GM12878 (cell line): ENCODE measurements at regions not wholly inside any gene's neighbourhood (a gene's known extent, or its start where the extent isn't known, plus 50 kb on each side); places are given as distances from the start of the nearest gene placed in this dataset.

ENCODE experiments used
- ATAC-seq: fragments of 200-7000 bp; cut with Tn5 transposase; 3 replicates; pipeline ENCODE4 v1.9.1; 2020; ENCODE audit warnings: mild to moderate bottlenecking, moderate library complexity
- BruUV-seq: library from RNA; stranded (reverse); fragments of 400-500 nt; replicated peaks from 2 replicates; lab custom pipeline; 2021; lab: Mats Ljungman, UMichigan
- CTCF ChIA-PET: fragments of 300-600 bp; sonication (Branson Sonifier 250); formaldehyde crosslinking; extraction: SDS; loops from one replicate; lab custom pipeline; 2021; ENCODE audit warnings: inconsistent platforms; lab: Yijun Ruan, JAX
- POLR2A ChIA-PET: fragments of 350-600 bp; formaldehyde crosslinking; extraction: SDS; loops from one replicate; lab custom pipeline; 2021; ENCODE audit warnings: inconsistent platforms; lab: Charles Lee
- RAD21 ChIA-PET: fragments of 300-600 bp; sonication (Branson Sonifier 250); formaldehyde crosslinking; loops from one replicate; lab custom pipeline; 2023; ENCODE audit warnings: antibody characterized with exemption; ENCODE audit not compliant: unreplicated experiment; lab: Charles Lee
- SMC1A ChIA-PET: fragments of 300-600 bp; sonication (Branson Sonifier 250); formaldehyde crosslinking; loops from one replicate; lab custom pipeline; 2023; ENCODE audit not compliant: unreplicated experiment, uncharacterized antibody; lab: Charles Lee
- DNase-seq: peaks from one replicate; pipeline ENCODE4 v3.0.0-alpha.2; 2011; ENCODE audit warnings: low read depth, low spot score
- FAIRE-seq: peaks from 3 replicates; lab custom pipeline; 2011; peaks lifted over from hg19 to GRCh38; lab: Jason Lieb, UNC
- H2AFZ ChIP-seq: 2 replicates; pipeline ENCODE4 v1.6.0; 2011; ENCODE audit warnings: low read depth, low read length, control low read depth; ENCODE audit not compliant: control insufficient read depth
- H3K27ac ChIP-seq: 2 replicates; pipeline ENCODE4 v1.5.1; 2011; ENCODE audit warnings: control low read depth; ENCODE audit not compliant: control insufficient read depth, insufficient read depth
- H3K27me3 ChIP-seq, 2 experiments: replicated peaks in 1 of 2; 2 replicates each; pipeline versions ENCODE4 v1.6.0 to v1.6.1; 2011; ENCODE audit warnings: low read length in 1 of 2; ENCODE audit not compliant: control insufficient read depth in 2 of 2, insufficient read depth in 2 of 2
- H3K36me3 ChIP-seq, 2 experiments: 2 replicates each; pipeline ENCODE4 v1.5.1; 2011; ENCODE audit warnings: low read length in 1 of 2; ENCODE audit not compliant: control insufficient read depth in 2 of 2, insufficient read depth in 2 of 2
- H3K4me1 ChIP-seq: 2 replicates; pipeline ENCODE4 v1.6.1; 2011; ENCODE audit warnings: mild to moderate bottlenecking, low read length, moderate library complexity, mixed read lengths; ENCODE audit not compliant: control insufficient read depth, insufficient read depth
- H3K4me2 ChIP-seq: 2 replicates; pipeline ENCODE4 v1.6.0; 2011; ENCODE audit warnings: control low read depth; ENCODE audit not compliant: control insufficient read depth, insufficient read depth
- H3K4me3 ChIP-seq: fragments of 200-600 bp; sonication (generic); 2 replicates; pipeline ENCODE4 v1.5.1; 2016
- H3K79me2 ChIP-seq: 2 replicates; pipeline ENCODE4 v1.6.0; 2011; ENCODE audit warnings: low read length; ENCODE audit not compliant: control insufficient read depth, insufficient read depth
- H3K9ac ChIP-seq: 2 replicates; pipeline ENCODE4 v1.8.0; 2011; ENCODE audit warnings: low read length, control low read depth, mixed read lengths; ENCODE audit not compliant: control insufficient read depth, insufficient read depth
- H3K9me3 ChIP-seq: replicated peaks from 3 replicates; pipeline ENCODE4 v1.5.1; 2011; ENCODE audit warnings: mild to moderate bottlenecking, low read length; ENCODE audit not compliant: control insufficient read depth, insufficient read depth
- H4K20me1 ChIP-seq: 2 replicates; pipeline ENCODE4 v1.6.0; 2011; ENCODE audit not compliant: control insufficient read depth, insufficient read depth
- ATF2 ChIP-seq: IDR thresholded peaks from 2 replicates; pipeline ENCODE4 v1.6.1; 2012; ENCODE audit warnings: low read length, inconsistent platforms
- ATF3 ChIP-seq: IDR thresholded peaks from 2 replicates; pipeline ENCODE4 v1.6.1; 2011; ENCODE audit warnings: low read depth, mild to moderate bottlenecking, low read length, moderate library complexity, borderline replicate concordance; ENCODE audit errors: extremely low read depth
- CBX3 ChIP-seq: fragments of 200-600 bp; sonication (generic); IDR thresholded peaks from 2 replicates; pipeline ENCODE4 v1.6.1; 2016; ENCODE audit warnings: low read depth, borderline replicate concordance
- E2F8 ChIP-seq: fragments of 450-650 bp; IDR thresholded peaks from 2 replicates; pipeline ENCODE4 v1.6.1; 2018; ENCODE audit warnings: mild to moderate bottlenecking, low read depth, moderate library complexity; ENCODE audit not compliant: partially characterized antibody
- HDAC2 ChIP-seq: fragments of 200-600 bp; sonication (generic); IDR thresholded peaks from 2 replicates; pipeline ENCODE4 v1.6.1; 2017
- IKZF1 ChIP-seq: fragments of 450-650 bp; conservative IDR thresholded peaks from 2 replicates; pipeline ENCODE4 v1.6.1; 2017; ENCODE audit warnings: antibody characterized with exemption, mild to moderate bottlenecking
- IRF3 ChIP-seq: fragments of 450-650 bp; IDR thresholded peaks from 2 replicates; pipeline ENCODE4 v1.6.1; 2014; ENCODE audit warnings: mild to moderate bottlenecking
- JUNB ChIP-seq: IDR thresholded peaks from 2 replicates; pipeline ENCODE4 v1.6.1; 2016; ENCODE audit warnings: antibody characterized with exemption, mild to moderate bottlenecking
- MTA2 ChIP-seq: fragments of 450-650 bp; IDR thresholded peaks from 2 replicates; pipeline ENCODE4 v1.6.1; 2016; ENCODE audit warnings: low read depth, mild to moderate bottlenecking, moderate library complexity
- NBN ChIP-seq: fragments of 450-650 bp; IDR thresholded peaks from 2 replicates; pipeline ENCODE4 v1.6.1; 2016
- PML ChIP-seq: IDR thresholded peaks from 2 replicates; pipeline ENCODE4 v1.6.1; 2012; ENCODE audit warnings: low read length, inconsistent platforms
- RB1 ChIP-seq: fragments of 450-650 bp; formaldehyde crosslinking; IDR thresholded peaks from 2 replicates; pipeline ENCODE4 v1.6.1; 2017; ENCODE audit warnings: mild to moderate bottlenecking, borderline replicate concordance
- SMAD1 ChIP-seq: fragments of 450-650 bp; IDR thresholded peaks from 2 replicates; pipeline ENCODE4 v1.6.1; 2018; ENCODE audit warnings: mild to moderate bottlenecking, low read depth; ENCODE audit not compliant: partially characterized antibody
- SPI1 ChIP-seq: IDR thresholded peaks from 2 replicates; pipeline ENCODE4 v1.6.1; 2011; ENCODE audit warnings: low read depth, mild to moderate bottlenecking, low read length, moderate library complexity, borderline replicate concordance; ENCODE audit not compliant: insufficient read depth
- WGBS: methylation state at CpG from one replicate; pipeline ENCODE4 v1.1.6; 2016; ENCODE audit warnings: low lambda C conversion rate; ENCODE audit not compliant: insufficient replicate concordance, insufficient coverage; ENCODE audit errors: missing lambda C conversion rate; 5-methylcytosine and 5-hydroxymethylcytosine counted together
- in situ Hi-C: fragments of 300-500 bp; cut with MboI; formaldehyde crosslinking; loops from 9 replicates; pipeline ENCODE4 v1.14.3; 2018; ENCODE audit warnings: mixed read lengths
- intact Hi-C: fragments of 100-400 bp; cut with micrococcal nuclease; formaldehyde crosslinking; loops from one replicate; pipeline ENCODE4 v1.14.2; 2022; ENCODE audit not compliant: unreplicated experiment

- intact Hi-C loops (no loop called here), in situ Hi-C loops (no loop called here)
- Histone ChIP-seq H3K27me3 (no peaks in the 10 kb centered on the region; a peak in 1 of 4 replicates), H3K27ac (no peak overlapping the region), H3K9me3 (no peaks in the 10 kb centered on the region), H3K4me2 (no peak overlapping the region), H4K20me1 (no peaks in the 10 kb centered on the region), H3K4me1 (no peaks in the 10 kb centered on the region), H2AFZ (no peak overlapping the region), H3K36me3 (no peaks in the 10 kb centered on the region), H3K79me2 (no peaks in the 10 kb centered on the region), H3K9ac (no peak overlapping the region), H3K4me3 (no peak overlapping the region)
- no peak for DNase-seq
- ATAC-seq: no peak
- CTCF ChIA-PET: interaction anchor here (0.6 to 1.2 kb wide), 2 partner anchors 58 to 1289 kb away, joined by 3 read pairs; no protein-coding TSS in a partner anchor
- TF ChIP-seq PML (no peak), SMAD1 (no peak), JUNB (no peak), SPI1 (no peak), RB1 (no peak), ATF3 (no peak)
- SMC1A ChIA-PET: interaction anchor here (0.6 to 1.6 kb wide), 4 partner anchors 26 to 214 kb away, joined by 3 read pairs; no protein-coding TSS in a partner anchor
- POLR2A ChIA-PET: interaction anchor here (0.7 kb wide), 1 partner anchor 137 kb away, joined by 3 read pairs; no protein-coding TSS in a partner anchor
- RAD21 ChIA-PET: no interaction called here
- BruUV-seq: no TSS peak
- no peak for FAIRE-seq
- 82% methylated on average over 3 of the region's 3 CpGs for WGBS
Measured at GRCh38 chr6:96735332-96735731, 101.9 kb downstream of the GPR63 start.

- ChIA-PET RAD21 (interaction anchor here (0.8 kb wide), 1 partner anchor 19 kb away, joined by 3 read pairs; no protein-coding TSS in a partner anchor), CTCF (no interaction called here), POLR2A (no interaction called here), SMC1A (interaction anchor here (0.9 to 2.1 kb wide), 3 partner anchors 15 to 331 kb away, joined by 3 to 6 read pairs (median 3); no protein-coding TSS in a partner anchor)
- FAIRE-seq (no peak), DNase-seq (no peak), ATAC-seq (no peak)
- in situ Hi-C loops (no loop called here), intact Hi-C loops (loop anchor here (10.0 kb wide), 1 partner anchor 328 kb away; no protein-coding TSS in a partner anchor)
- Histone ChIP-seq H3K4me3 (no peak overlapping the region), H3K9ac (no peak overlapping the region), H2AFZ (no peak overlapping the region), H3K27me3 (no peaks in the 10 kb centered on the region), H3K79me2 (no peaks in the 10 kb centered on the region), H3K9me3 (no peaks in the 10 kb centered on the region), H4K20me1 (no peaks in the 10 kb centered on the region), H3K36me3 (no peaks in the 10 kb centered on the region), H3K4me1 (no peaks in the 10 kb centered on the region), H3K27ac (no peak overlapping the region), H3K4me2 (no peak overlapping the region)
- no TSS peak for BruUV-seq
- TF ChIP-seq NBN: no peak
- TF ChIP-seq MTA2: no peak
- TF ChIP-seq ATF2: no peak
- TF ChIP-seq HDAC2: no peak
- TF ChIP-seq IKZF1: no peak
- no peak for TF ChIP-seq CBX3
- TF ChIP-seq E2F8: no peak
- TF ChIP-seq IRF3: no peak
Measured at GRCh38 chr6:96727144-96727543, 110.1 kb downstream of the GPR63 start.
